GM23338 (cell line): ENCODE measurements at regions not wholly inside any gene's neighbourhood (a gene's known extent, or its start where the extent isn't known, plus 50 kb on each side); places are given as distances from the start of the nearest gene placed in this dataset.

Source experiments
- ATAC-seq: fragments of 200-7000 bp; cut with Tn5 transposase; 3 replicates; pipeline ENCODE4 v1.9.1; 2020
- DNase-seq: peaks from one replicate; pipeline ENCODE4 v3.0.0-alpha.2; 2015; ENCODE audit warnings: low spot score
- H2AFZ ChIP-seq: fragments of 200-600 bp; sonication (generic); 2 replicates; pipeline ENCODE4 v1.8.0; 2016; ENCODE audit warnings: antibody characterized with exemption, mild to moderate bottlenecking, moderate library complexity
- H3F3A ChIP-seq: fragments of 200-600 bp; sonication (generic); replicated peaks from 2 replicates; pipeline ENCODE4 v1.8.0; 2017; ENCODE audit warnings: antibody characterized with exemption, mixed run types, low read depth
- H3K27ac ChIP-seq: fragments of 200-600 bp; sonication (generic); 2 replicates; pipeline ENCODE4 v1.6.1; 2016; ENCODE audit warnings: low read depth
- H3K27me3 ChIP-seq: fragments of 200-600 bp; sonication (generic); 2 replicates; pipeline ENCODE4 v1.8.0; 2016; ENCODE audit warnings: mild to moderate bottlenecking, mixed run types, moderate library complexity; ENCODE audit not compliant: insufficient read depth
- H3K36me3 ChIP-seq: fragments of 200-600 bp; sonication (generic); 2 replicates; pipeline ENCODE4 v1.8.0; 2016; ENCODE audit warnings: mild to moderate bottlenecking; ENCODE audit not compliant: insufficient read depth
- H3K4me1 ChIP-seq: fragments of 200-600 bp; sonication (generic); 2 replicates; pipeline ENCODE4 v1.8.0; 2016; ENCODE audit warnings: mild to moderate bottlenecking, moderate library complexity; ENCODE audit not compliant: insufficient read depth
- H3K4me2 ChIP-seq: fragments of 200-600 bp; sonication (generic); 2 replicates; pipeline ENCODE4 v1.7.1; 2017; ENCODE audit warnings: mixed run types
- H3K4me3 ChIP-seq: fragments of 200-600 bp; sonication (generic); 2 replicates; pipeline ENCODE4 v1.6.1; 2016; ENCODE audit warnings: mixed run types
- H3K79me2 ChIP-seq: fragments of 200-600 bp; sonication (generic); replicated peaks from 2 replicates; pipeline ENCODE4 v1.8.0; 2017; ENCODE audit warnings: mild to moderate bottlenecking; ENCODE audit not compliant: insufficient read depth
- H3K9me2 ChIP-seq: fragments of 200-600 bp; sonication (generic); 2 replicates; pipeline ENCODE4 v1.8.0; 2017; ENCODE audit not compliant: insufficient read depth
- H4K20me1 ChIP-seq: fragments of 200-600 bp; sonication (generic); replicated peaks from 2 replicates; pipeline ENCODE4 v1.8.0; 2017; ENCODE audit warnings: mild to moderate bottlenecking; ENCODE audit not compliant: insufficient read depth
- H3K27ac Mint-ChIP-seq: 2 replicates; pipeline ENCODE4 v1.8.0; 2020; ENCODE audit warnings: inconsistent platforms, mild to moderate bottlenecking, moderate library complexity, mixed read lengths
- H3K27me3 Mint-ChIP-seq: 3 replicates; pipeline ENCODE4 v1.8.0; 2022; ENCODE audit warnings: low read depth, mild to moderate bottlenecking, moderate library complexity, mixed read lengths, inconsistent platforms; ENCODE audit not compliant: insufficient read depth, poor library complexity
- H3K36me3 Mint-ChIP-seq: 3 replicates; pipeline ENCODE4 v1.8.0; 2021; ENCODE audit warnings: low read depth, mild to moderate bottlenecking, inconsistent platforms, moderate library complexity, mixed read lengths
- H3K4me1 Mint-ChIP-seq: 3 replicates; pipeline ENCODE4 v1.8.0; 2020; ENCODE audit warnings: mild to moderate bottlenecking, inconsistent platforms, mixed read lengths
- H3K4me3 Mint-ChIP-seq: 3 replicates; pipeline ENCODE4 v1.8.0; 2021; ENCODE audit warnings: moderate library complexity, mild to moderate bottlenecking, inconsistent platforms, mixed read lengths
- H3K9me3 Mint-ChIP-seq: 3 replicates; pipeline ENCODE4 v1.8.0; 2020; ENCODE audit warnings: moderate library complexity, mild to moderate bottlenecking, inconsistent platforms, mixed read lengths
- CREB1 ChIP-seq: fragments of 250-450 bp; sonication (Bioruptor Pico); IDR thresholded peaks from 2 replicates; pipeline ENCODE4 v1.5.0; 2020; ENCODE audit warnings: low read depth, mild to moderate bottlenecking, moderate library complexity
- CTCF ChIP-seq, 2 experiments: fragments of 200-600 bp in 1 of 2; sonication (generic) in 1 of 2; conservative IDR thresholded peaks; 2 replicates each; pipeline versions ENCODE4 v1.5.1 to v1.6.1; 2016 to 2017; ENCODE audit warnings: antibody characterized with exemption in 2 of 2, low read depth in 2 of 2, mild to moderate bottlenecking in 2 of 2, moderate library complexity in 1 of 2
- ETS1 ChIP-seq: IDR thresholded peaks from 2 replicates; pipeline ENCODE4 v1.6.1; 2016; ENCODE audit warnings: antibody characterized with exemption
- EZH2 ChIP-seq: fragments of 200-600 bp; sonication (generic); IDR thresholded peaks from one replicate; pipeline ENCODE4 v1.8.0; 2017; ENCODE audit warnings: antibody characterized with exemption, mild to moderate bottlenecking, low read depth; ENCODE audit not compliant: unreplicated experiment
- EZH2phosphoT487 ChIP-seq: fragments of 200-600 bp; sonication (generic); IDR thresholded peaks from one replicate; pipeline ENCODE4 v1.8.1; 2018; ENCODE audit warnings: antibody characterized with exemption; ENCODE audit not compliant: unreplicated experiment
- NANOG ChIP-seq: IDR thresholded peaks from 2 replicates; pipeline ENCODE4 v1.6.1; 2016; ENCODE audit warnings: antibody characterized with exemption, borderline replicate concordance
- POLR2AphosphoS5 ChIP-seq: IDR thresholded peaks from 2 replicates; pipeline ENCODE4 v1.6.1; 2016; ENCODE audit warnings: antibody characterized with exemption, low read depth
- REST ChIP-seq: IDR thresholded peaks from one replicate; pipeline ENCODE4 v1.6.1; 2018; ENCODE audit warnings: antibody characterized with exemption; ENCODE audit not compliant: unreplicated experiment
- STAT1 ChIP-seq: IDR thresholded peaks from one replicate; pipeline ENCODE4 v1.6.1; 2016; ENCODE audit warnings: antibody characterized with exemption; ENCODE audit not compliant: unreplicated experiment
- ZNF114 ChIP-seq: fragments of 250-450 bp; sonication (Bioruptor Pico); IDR thresholded peaks from 2 replicates; pipeline ENCODE4 v1.5.0; 2020; ENCODE audit warnings: mild to moderate bottlenecking, moderate library complexity
- ZNF331 ChIP-seq: fragments of 250-450 bp; sonication (Bioruptor Pico); IDR thresholded peaks from 2 replicates; pipeline ENCODE4 v1.5.0; 2020; ENCODE audit warnings: low read depth, mild to moderate bottlenecking, moderate library complexity
- ZNF462 ChIP-seq: fragments of 250-450 bp; sonication (Bioruptor Pico); IDR thresholded peaks from 2 replicates; pipeline ENCODE4 v1.5.0; 2020; ENCODE audit warnings: mild to moderate bottlenecking, moderate library complexity

GRCh38 chr2:54049365-54049764 is 66.0 kb upstream of the ACYP2 start:
- H3K9me3 Mint-ChIP-seq, result peaks cover 10% of the 10 kb centered on the region; the same call in 2 of the 3 replicates
- peaks cover 8% of the 10 kb centered on the region for H3K27me3 Mint-ChIP-seq
- no peak overlapping the region for H3K27ac Mint-ChIP-seq
- no peak overlapping the region for H3K4me2 ChIP-seq
- no peaks in the 10 kb centered on the region for H3F3A ChIP-seq
- H2AFZ ChIP-seq, result no peak overlapping the region
- peaks cover 5% of the 10 kb centered on the region; the same call in 2 of the 3 replicates for H3K36me3 Mint-ChIP-seq
- DNase-seq (no peak), ATAC-seq (no peak)
- no peaks in the 10 kb centered on the region; the same call in 2 of the 3 replicates for H3K4me1 Mint-ChIP-seq
- no peak overlapping the region for H3K27ac ChIP-seq
- no peaks in the 10 kb centered on the region for H3K79me2 ChIP-seq
- no peaks in the 10 kb centered on the region for H3K9me2 ChIP-seq
- H3K4me3 ChIP-seq, result no peak overlapping the region
- H4K20me1 ChIP-seq, result no peaks in the 10 kb centered on the region; the same call in 1 of the 2 replicates
- H3K4me1 ChIP-seq, result no peaks in the 10 kb centered on the region
- H3K4me3 Mint-ChIP-seq, result no peak overlapping the region
- H3K27me3 ChIP-seq, result no peaks in the 10 kb centered on the region
- H3K36me3 ChIP-seq, result no peaks in the 10 kb centered on the region
- TF ChIP-seq ZNF114, result no peak
- no peak for TF ChIP-seq POLR2AphosphoS5
- no peak for TF ChIP-seq CTCF (conservative IDR thresholded peaks at IDR 0.05; ENCODE audit: low read depth in 2 of 2)
- no peak for TF ChIP-seq EZH2
- no peak for TF ChIP-seq REST
- TF ChIP-seq CREB1 (CRISPR knock-in tag), result no peak
- no peak for TF ChIP-seq EZH2phosphoT487
- TF ChIP-seq ETS1, result no peak
- no peak for TF ChIP-seq ZNF331 (CRISPR knock-in tag)
- no peak for TF ChIP-seq STAT1
- no peak for TF ChIP-seq ZNF462 (CRISPR knock-in tag)
- TF ChIP-seq NANOG, result no peak
